H1 (cell line): ENCODE measurements at regions not wholly inside any gene's neighbourhood (a gene's known extent, or its start where the extent isn't known, plus 50 kb on each side); places are given as distances from the start of the nearest gene placed in this dataset.

Experiments
- CTCF ChIP-seq, 3 experiments: IDR thresholded peaks; 1 replicate in 2 of 3; 2 replicates in 1 of 3; pipeline versions ENCODE4 v1.5.1 to v1.6.1; 2011; ENCODE audit warnings: low read length in 3 of 3, mild to moderate bottlenecking in 3 of 3, inconsistent platforms in 2 of 3, low read depth in 1 of 3, moderate library complexity in 1 of 3; ENCODE audit not compliant: insufficient read depth in 1 of 3; ENCODE audit errors: control extremely low read depth in 1 of 3
- EGR1 ChIP-seq: IDR thresholded peaks from 2 replicates; pipeline ENCODE4 v1.6.1; 2011; ENCODE audit warnings: low read depth, low read length, borderline replicate concordance
- TAF1 ChIP-seq: IDR thresholded peaks from 2 replicates; pipeline ENCODE4 v1.6.1; 2011; ENCODE audit warnings: mild to moderate bottlenecking, low read depth, low read length

- TF ChIP-seq TAF1 (no peak), CTCF (IDR thresholded peaks at IDR 0.05; ENCODE audit: control extremely low read depth in 1 of 3, insufficient read depth in 1 of 3, low read depth in 1 of 3, low read length in 3 of 3) (no peak), EGR1 (no peak)
Observed at GRCh38 chr2:163441603-163442002, 294.2 kb downstream of the FIGN start.
